Right lobe of liver (tissue), 4 donors: ENCODE measurements at regions not wholly inside any gene's neighbourhood (a gene's known extent, or its start where the extent isn't known, plus 50 kb on each side); places are given as distances from the start of the nearest gene placed in this dataset.

ENCODE experiments used
- POLR2A ChIP-seq: fragments of 450-650 bp; IDR thresholded peaks from one replicate; pipeline ENCODE4 v1.6.1; 2017; ENCODE audit warnings: antibody characterized with exemption, mild to moderate bottlenecking
- TF ChIP-seq, protein P1 (sequence below), 4 donors: fragments of 200-600 bp in 3 of 4; fragments of 450-650 bp in 1 of 4; IDR thresholded peaks; one replicate each; pipeline versions ENCODE4 v1.5.1 to v1.8.0; 2016 to 2022; ENCODE audit warnings: antibody characterized with exemption in 4 of 4, mild to moderate bottlenecking in 2 of 4
- donor health status: DM: no; HTN: no; CAD: no.
- donor health status: DM: no; HTN: no; CAD: no.
- donor health status: DM: no; HTN: yes; CAD: no.

DNA sequence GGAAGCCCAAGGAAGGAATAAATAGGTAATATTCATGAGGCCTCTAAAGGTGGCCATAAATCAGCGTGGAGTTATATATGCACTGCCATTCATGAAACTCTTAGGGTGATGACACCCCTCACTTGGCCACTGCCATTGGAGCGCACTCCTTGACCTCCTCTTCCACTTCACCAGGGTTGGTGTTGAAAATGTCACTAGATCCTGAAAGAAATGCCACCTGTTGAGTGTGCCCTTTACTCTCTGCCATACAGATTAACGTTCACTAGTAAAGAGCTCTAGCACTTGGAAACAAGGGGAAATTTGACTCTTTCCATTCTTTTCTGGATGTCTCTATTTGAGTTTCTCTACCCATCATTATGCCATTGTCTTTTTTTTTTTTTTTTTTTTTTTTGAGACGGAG lies 83.5 kb upstream of the GREM2 start:
- no peak for TF ChIP-seq POLR2A
- TF ChIP-seq, protein P1, sequence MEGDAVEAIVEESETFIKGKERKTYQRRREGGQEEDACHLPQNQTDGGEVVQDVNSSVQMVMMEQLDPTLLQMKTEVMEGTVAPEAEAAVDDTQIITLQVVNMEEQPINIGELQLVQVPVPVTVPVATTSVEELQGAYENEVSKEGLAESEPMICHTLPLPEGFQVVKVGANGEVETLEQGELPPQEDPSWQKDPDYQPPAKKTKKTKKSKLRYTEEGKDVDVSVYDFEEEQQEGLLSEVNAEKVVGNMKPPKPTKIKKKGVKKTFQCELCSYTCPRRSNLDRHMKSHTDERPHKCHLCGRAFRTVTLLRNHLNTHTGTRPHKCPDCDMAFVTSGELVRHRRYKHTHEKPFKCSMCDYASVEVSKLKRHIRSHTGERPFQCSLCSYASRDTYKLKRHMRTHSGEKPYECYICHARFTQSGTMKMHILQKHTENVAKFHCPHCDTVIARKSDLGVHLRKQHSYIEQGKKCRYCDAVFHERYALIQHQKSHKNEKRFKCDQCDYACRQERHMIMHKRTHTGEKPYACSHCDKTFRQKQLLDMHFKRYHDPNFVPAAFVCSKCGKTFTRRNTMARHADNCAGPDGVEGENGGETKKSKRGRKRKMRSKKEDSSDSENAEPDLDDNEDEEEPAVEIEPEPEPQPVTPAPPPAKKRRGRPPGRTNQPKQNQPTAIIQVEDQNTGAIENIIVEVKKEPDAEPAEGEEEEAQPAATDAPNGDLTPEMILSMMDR (IDR thresholded peaks at IDR 0.05), result no peak
